ENCODE measurements at regions not wholly inside any gene's neighbourhood (a gene's known extent, or its start where the extent isn't known, plus 50 kb on each side); places are given as distances from the start of the nearest gene placed in this dataset.

GRCh38 chr7:114364151-114364550, 50.5 kb upstream of the FOXP2 start:
- DNase-seq (no peak), ATAC-seq (ENCODE audit: insufficient read depth, low FRiP score) (no peak)
- no peaks in the 10 kb centered on the region for H3K27me3 ChIP-seq (ENCODE audit: control insufficient read depth in 3 of 3, insufficient read depth in 3 of 3, low read length in 2 of 3)
- no peaks in the 10 kb centered on the region for H3K36me3 ChIP-seq (ENCODE audit: control insufficient read depth in 4 of 4, insufficient read depth in 4 of 4, low read length in 4 of 4)
- TF ChIP-seq CTCF (IDR thresholded peaks at IDR 0.05; ENCODE audit: control extremely low read depth, extremely low read depth): no peak
- WGBS, 2 donors: 57 to 58% methylated on average over 3 of the region's 3 CpGs
- no peak overlapping the region for H3K27ac ChIP-seq (ENCODE audit: low read depth in 1 of 2, low read length in 1 of 2)
- no peaks in the 10 kb centered on the region for H3K9me3 ChIP-seq (ENCODE audit: control insufficient read depth in 4 of 4, insufficient read depth in 3 of 4, low read length in 3 of 4)
- no peaks in the 10 kb centered on the region for H3K4me1 ChIP-seq (ENCODE audit: control insufficient read depth in 5 of 5, insufficient read depth in 5 of 5, low read length in 5 of 5)
- no peak overlapping the region for H3K4me3 ChIP-seq
- no peak overlapping the region for H3K9ac ChIP-seq (ENCODE audit: insufficient read depth in 1 of 2, low read length in 2 of 2)

GRCh38 chr7:114363292-114363691, 51.3 kb upstream of the FOXP2 start:
- H3K9ac ChIP-seq (ENCODE audit: insufficient read depth in 1 of 2, low read length in 2 of 2): no peak overlapping the region
- H3K27me3 ChIP-seq (ENCODE audit: control insufficient read depth in 3 of 3, insufficient read depth in 3 of 3, low read length in 2 of 3): no peaks in the 10 kb centered on the region
- H3K36me3 ChIP-seq (ENCODE audit: control insufficient read depth in 4 of 4, insufficient read depth in 4 of 4, low read length in 4 of 4): no peaks in the 10 kb centered on the region
- no peak for TF ChIP-seq CTCF (IDR thresholded peaks at IDR 0.05; ENCODE audit: control extremely low read depth, extremely low read depth)
- no peaks in the 10 kb centered on the region for H3K4me1 ChIP-seq (ENCODE audit: control insufficient read depth in 5 of 5, insufficient read depth in 5 of 5, low read length in 5 of 5)
- no peak for ATAC-seq (ENCODE audit: insufficient read depth, low FRiP score)
- H3K9me3 ChIP-seq (ENCODE audit: control insufficient read depth in 4 of 4, insufficient read depth in 3 of 4, low read length in 3 of 4): no peaks in the 10 kb centered on the region
- WGBS, 2 donors: 85 to 93% methylated on average over 1 of the region's 1 CpG
- H3K4me3 ChIP-seq: no peak overlapping the region
- DNase-seq: no peak
- H3K27ac ChIP-seq (ENCODE audit: low read depth in 1 of 2, low read length in 1 of 2): no peak overlapping the region

GRCh38 chr7:114358911-114359310, 55.7 kb upstream of the FOXP2 start:
- no peaks in the 10 kb centered on the region for H3K4me1 ChIP-seq (ENCODE audit: control insufficient read depth in 5 of 5, insufficient read depth in 5 of 5, low read length in 5 of 5)
- H3K27ac ChIP-seq (ENCODE audit: low read depth in 1 of 2, low read length in 1 of 2): no peak overlapping the region
- DNase-seq (no peak), ATAC-seq (ENCODE audit: insufficient read depth, low FRiP score) (no peak)
- no peak overlapping the region for H3K4me3 ChIP-seq
- TF ChIP-seq CTCF (IDR thresholded peaks at IDR 0.05; ENCODE audit: control extremely low read depth, extremely low read depth): no peak
- no peaks in the 10 kb centered on the region for H3K36me3 ChIP-seq (ENCODE audit: control insufficient read depth in 4 of 4, insufficient read depth in 4 of 4, low read length in 4 of 4)
- no peaks in the 10 kb centered on the region for H3K27me3 ChIP-seq (ENCODE audit: control insufficient read depth in 3 of 3, insufficient read depth in 3 of 3, low read length in 2 of 3)
- H3K9ac ChIP-seq (ENCODE audit: insufficient read depth in 1 of 2, low read length in 2 of 2): no peak overlapping the region
- H3K9me3 ChIP-seq (ENCODE audit: control insufficient read depth in 4 of 4, insufficient read depth in 3 of 4, low read length in 3 of 4): no peaks in the 10 kb centered on the region
- WGBS, 2 donors: 89 to 97% methylated on average over 2 of the region's 2 CpGs

- no peaks in the 10 kb centered on the region for H3K27me3 ChIP-seq (ENCODE audit: control insufficient read depth in 3 of 3, insufficient read depth in 3 of 3, low read length in 2 of 3)
- no peaks in the 10 kb centered on the region for H3K4me1 ChIP-seq (ENCODE audit: control insufficient read depth in 5 of 5, insufficient read depth in 5 of 5, low read length in 5 of 5)
- 79 to 89% methylated on average over 3 of the region's 3 CpGs for WGBS, 2 donors
- no peak overlapping the region for H3K27ac ChIP-seq (ENCODE audit: low read depth in 1 of 2, low read length in 1 of 2)
- no peak for TF ChIP-seq CTCF (IDR thresholded peaks at IDR 0.05; ENCODE audit: control extremely low read depth, extremely low read depth)
- H3K9me3 ChIP-seq (ENCODE audit: control insufficient read depth in 4 of 4, insufficient read depth in 3 of 4, low read length in 3 of 4): no peaks in the 10 kb centered on the region
- no peak for DNase-seq
- H3K4me3 ChIP-seq: no peak overlapping the region
- H3K9ac ChIP-seq (ENCODE audit: insufficient read depth in 1 of 2, low read length in 2 of 2): no peak overlapping the region
- no peak for ATAC-seq (ENCODE audit: insufficient read depth, low FRiP score)
- no peaks in the 10 kb centered on the region for H3K36me3 ChIP-seq (ENCODE audit: control insufficient read depth in 4 of 4, insufficient read depth in 4 of 4, low read length in 4 of 4)
These were observed 58.5 kb upstream of the FOXP2 start for GRCh38 chr7:114356133-114356532.

All from lung (tissue), 11 donors.